Tibial nerve (tissue), 4 donors: ENCODE measurements at regions not wholly inside any gene's neighbourhood (a gene's known extent, or its start where the extent isn't known, plus 50 kb on each side); places are given as distances from the start of the nearest gene placed in this dataset.

Source experiments
- EP300 ChIP-seq, 2 donors: sonication (generic); formaldehyde crosslinking; IDR thresholded peaks; one replicate each; pipeline ENCODE4 v1.6.1; 2017; ENCODE audit warnings: antibody characterized with exemption in 2 of 2, mild to moderate bottlenecking in 1 of 2
- POLR2A ChIP-seq, 2 donors: fragments of 450-650 bp; IDR thresholded peaks; one replicate each; pipeline ENCODE4 v1.6.1; 2017; ENCODE audit warnings: antibody characterized with exemption in 2 of 2, mild to moderate bottlenecking in 2 of 2, moderate library complexity in 2 of 2
- TF ChIP-seq, protein P1 (sequence below), 5 experiments: fragments of 200-600 bp in 3 of 5; fragments of 450-650 bp in 2 of 5; sonication (generic) in 3 of 5; IDR thresholded peaks; one replicate each; pipeline ENCODE4 v1.5.1; 2016 to 2019; ENCODE audit warnings: antibody characterized with exemption in 5 of 5, mild to moderate bottlenecking in 3 of 5, moderate library complexity in 2 of 5

DNA sequence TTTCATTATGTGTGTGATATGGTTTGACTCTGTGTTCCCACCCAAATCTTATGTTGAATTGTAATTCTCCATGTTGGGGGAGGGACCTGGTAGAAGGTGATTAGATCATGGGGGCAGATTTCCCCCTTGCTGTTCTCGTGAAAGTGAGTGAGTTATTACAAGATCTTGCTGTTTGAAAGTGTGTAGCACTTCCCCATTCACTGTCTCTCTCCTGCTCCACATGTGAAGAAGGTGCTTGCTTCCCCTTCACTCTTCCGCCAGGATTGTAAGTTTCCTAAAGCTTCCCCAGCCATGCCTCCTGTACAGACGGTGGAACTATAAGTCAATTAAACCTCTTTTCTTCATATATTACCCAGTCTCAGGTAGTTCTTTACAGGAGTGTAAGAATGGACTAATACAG lies 54.3 kb upstream of the SERTM1 start:
- TF ChIP-seq, protein P1, sequence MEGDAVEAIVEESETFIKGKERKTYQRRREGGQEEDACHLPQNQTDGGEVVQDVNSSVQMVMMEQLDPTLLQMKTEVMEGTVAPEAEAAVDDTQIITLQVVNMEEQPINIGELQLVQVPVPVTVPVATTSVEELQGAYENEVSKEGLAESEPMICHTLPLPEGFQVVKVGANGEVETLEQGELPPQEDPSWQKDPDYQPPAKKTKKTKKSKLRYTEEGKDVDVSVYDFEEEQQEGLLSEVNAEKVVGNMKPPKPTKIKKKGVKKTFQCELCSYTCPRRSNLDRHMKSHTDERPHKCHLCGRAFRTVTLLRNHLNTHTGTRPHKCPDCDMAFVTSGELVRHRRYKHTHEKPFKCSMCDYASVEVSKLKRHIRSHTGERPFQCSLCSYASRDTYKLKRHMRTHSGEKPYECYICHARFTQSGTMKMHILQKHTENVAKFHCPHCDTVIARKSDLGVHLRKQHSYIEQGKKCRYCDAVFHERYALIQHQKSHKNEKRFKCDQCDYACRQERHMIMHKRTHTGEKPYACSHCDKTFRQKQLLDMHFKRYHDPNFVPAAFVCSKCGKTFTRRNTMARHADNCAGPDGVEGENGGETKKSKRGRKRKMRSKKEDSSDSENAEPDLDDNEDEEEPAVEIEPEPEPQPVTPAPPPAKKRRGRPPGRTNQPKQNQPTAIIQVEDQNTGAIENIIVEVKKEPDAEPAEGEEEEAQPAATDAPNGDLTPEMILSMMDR (IDR thresholded peaks at IDR 0.05): no peak
- TF ChIP-seq EP300 (IDR thresholded peaks at IDR 0.05): no peak
- no peak for TF ChIP-seq POLR2A (IDR thresholded peaks at IDR 0.05)
